ENCODE measurements at regions not wholly inside any gene's neighbourhood (a gene's known extent, or its start where the extent isn't known, plus 50 kb on each side); places are given as distances from the start of the nearest gene placed in this dataset.

GRCh38 chr2:58497168-58497567 is 256.0 kb upstream of the FANCL start:
- TF ChIP-seq EZH2 (IDR thresholded peaks at IDR 0.05; ENCODE audit: insufficient read depth, poor library complexity, severe bottlenecking): no peak
- no peak for TF ChIP-seq EZH2phosphoT487 (IDR thresholded peaks at IDR 0.05; ENCODE audit: insufficient read depth, low read depth)

Data from GM23248 (cell line).